IPS-NIHi7 (cell line): ENCODE measurements at regions not wholly inside any gene's neighbourhood (a gene's known extent, or its start where the extent isn't known, plus 50 kb on each side); places are given as distances from the start of the nearest gene placed in this dataset.
"Not testable (repeated sequence)": the region's sequence is repeated elsewhere in the genome, so short reads cannot be mapped to it uniquely, and the experiment has no call there.

ENCODE experiments used
- DNase-seq: peaks from one replicate; pipeline ENCODE4 v3.0.0; 2012; ENCODE audit warnings: mixed read lengths; ENCODE audit errors: extremely low spot score

DNA sequence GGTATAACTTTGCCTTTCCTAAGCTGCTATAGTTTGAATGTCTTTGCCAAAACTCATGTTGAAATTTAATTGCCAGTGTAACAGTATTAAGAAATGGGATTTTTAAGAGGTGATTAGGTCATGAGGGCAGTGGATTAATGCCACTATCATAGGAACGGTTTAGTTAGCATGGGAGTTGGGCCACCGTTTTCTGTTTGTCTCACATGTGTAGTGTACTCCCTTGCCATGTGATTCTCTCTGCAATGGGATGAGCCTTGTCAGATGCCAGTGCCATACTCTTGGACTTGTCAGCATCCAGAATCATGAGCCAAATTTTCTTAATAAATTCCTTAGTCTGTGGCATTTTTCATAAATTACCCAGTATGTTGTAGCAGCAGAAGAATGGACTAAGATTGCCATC is 388.9 kb upstream of the RGPD4 start:
- no peak for DNase-seq

DNA sequence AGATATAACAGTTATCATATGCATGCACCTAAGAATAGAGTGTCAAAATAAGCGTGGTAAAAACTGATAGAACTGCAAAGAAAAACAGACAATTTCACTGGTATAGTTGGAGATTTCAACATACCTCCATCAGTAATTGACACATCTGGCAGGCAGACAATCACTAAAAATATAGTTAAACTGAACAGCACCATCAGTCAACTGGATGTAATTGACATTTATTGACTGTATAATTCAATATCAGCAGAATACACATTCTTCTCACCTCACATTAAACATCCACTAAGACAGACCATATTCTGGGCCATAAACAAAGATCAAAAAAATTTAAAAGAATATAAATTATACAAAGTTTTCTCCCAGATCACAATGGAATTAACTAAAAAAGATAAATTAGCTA is 378.5 kb upstream of the RGPD4 start:
- DNase-seq = no peak

DNA sequence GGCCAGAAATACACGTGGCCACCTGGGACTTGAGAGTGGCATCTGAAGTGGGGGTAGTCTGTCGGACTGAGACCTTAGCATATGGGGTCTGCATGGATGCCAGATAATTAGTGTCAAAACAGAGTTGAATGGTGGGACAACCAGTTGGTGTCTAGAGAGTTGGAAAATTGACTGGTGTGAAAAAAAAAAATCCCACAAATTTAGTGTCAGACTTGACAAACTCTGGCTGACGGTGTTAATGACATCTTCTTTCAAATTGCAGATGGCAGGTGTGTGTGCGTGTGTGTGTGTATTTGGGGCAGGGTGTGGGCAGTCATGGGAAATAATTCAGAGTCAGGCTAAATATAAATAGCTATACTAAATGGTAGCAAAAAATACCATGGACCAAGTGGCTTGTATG is 365.4 kb upstream of the RGPD4 start:
- no peak for DNase-seq

DNA sequence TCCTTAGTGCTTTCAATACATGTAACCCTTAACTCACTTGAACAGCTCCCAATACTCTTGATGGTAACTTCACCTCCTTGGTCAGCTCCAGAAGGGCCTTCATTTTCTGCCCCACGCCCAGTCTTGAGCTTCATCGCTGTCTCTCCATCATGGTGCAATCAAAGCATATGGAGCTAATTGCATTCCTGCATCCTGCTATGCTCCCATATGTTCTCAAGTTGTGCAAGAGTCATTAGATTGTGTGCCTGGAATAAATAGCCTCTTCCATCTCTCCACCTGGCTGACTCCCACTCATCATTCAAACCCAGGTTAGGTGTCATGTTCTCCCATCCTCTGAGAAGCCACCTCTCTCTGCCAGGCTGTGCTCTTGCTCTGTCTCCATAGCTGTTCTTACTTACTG is 364.5 kb upstream of the RGPD4 start:
- DNase-seq = no peak

DNA sequence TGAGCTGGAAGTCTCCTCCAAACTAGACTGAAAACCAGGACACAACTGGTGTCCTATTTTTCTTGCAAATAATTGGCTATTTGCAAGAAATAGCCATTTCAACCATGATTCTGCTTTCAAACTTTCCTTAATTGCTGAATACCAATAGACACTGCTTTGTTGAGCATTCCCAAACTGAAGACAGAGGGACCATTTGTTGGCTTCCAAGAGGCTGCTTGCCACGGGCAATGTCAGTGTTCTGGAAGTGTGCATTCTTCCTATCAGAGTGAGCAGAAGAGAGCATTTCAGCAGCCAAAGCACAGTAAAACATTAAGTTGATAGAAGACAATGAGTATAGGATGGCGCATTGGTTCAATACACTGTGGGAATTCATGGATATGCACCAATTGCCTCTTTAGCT is 360.5 kb upstream of the RGPD4 start:
- DNase-seq = no peak

DNA sequence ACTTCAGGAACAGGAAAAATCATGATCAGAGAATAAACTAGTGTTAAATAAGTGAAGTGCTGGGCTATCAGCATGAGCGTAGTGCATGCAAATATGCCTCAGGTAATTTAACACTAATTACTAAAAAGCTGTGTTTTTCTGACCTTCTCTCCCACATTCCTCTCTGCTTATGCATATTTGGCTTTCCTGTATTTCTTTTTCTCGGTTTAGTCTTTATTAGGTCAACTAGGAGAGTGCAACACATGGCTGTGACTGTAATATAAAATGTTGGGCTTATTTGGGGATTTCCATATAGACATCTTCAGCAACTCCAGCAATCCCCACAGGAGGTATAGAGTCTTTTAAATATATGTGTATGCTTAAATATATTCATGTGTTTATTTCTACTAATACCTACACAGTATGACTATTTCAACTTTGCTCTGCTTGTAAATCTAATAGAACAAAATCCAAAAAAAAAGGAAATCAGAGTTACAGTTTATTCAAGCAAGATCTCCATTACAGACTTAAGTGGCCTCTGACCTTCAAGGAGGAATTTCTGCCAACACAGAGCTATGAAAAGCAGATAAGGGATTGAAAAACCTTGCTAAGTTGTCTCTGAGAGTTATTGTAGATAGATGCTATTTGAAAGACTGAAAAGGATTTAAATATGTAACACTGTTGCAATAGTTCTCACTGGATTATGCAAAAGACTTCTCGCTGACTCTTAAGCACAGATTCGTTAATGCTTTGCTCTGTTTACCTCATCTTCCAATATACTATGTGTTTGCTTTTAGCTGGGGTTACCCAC is 359.5 kb upstream of the RGPD4 start:
- no peak for DNase-seq

- no peak for DNase-seq
These were observed 357.2 kb upstream of the RGPD4 start for GRCh38 chr2:107469437-107469995.

DNA sequence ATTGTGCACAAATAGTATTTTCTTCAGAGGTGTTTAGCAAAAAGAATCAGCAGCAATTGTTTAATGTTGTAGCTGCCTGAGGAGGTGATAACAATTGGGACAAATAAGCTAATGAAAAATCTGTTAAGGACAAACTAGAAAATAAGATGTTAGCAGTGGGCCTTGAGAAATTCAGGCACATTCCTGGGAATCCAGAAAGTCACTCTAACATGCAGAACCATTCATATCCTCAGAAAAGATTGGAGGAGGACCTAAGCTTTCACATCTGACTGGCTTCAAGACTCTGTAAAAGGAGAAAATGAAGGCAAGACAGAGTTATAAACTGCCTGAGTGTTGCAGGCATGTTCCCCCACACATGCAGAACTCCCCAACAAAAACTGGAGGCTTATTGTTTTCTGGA is 353.5 kb upstream of the RGPD4 start:
- no peak for DNase-seq

- no peak for DNase-seq
These were observed 350.8 kb upstream of the RGPD4 start for GRCh38 chr2:107475859-107476258.

DNA sequence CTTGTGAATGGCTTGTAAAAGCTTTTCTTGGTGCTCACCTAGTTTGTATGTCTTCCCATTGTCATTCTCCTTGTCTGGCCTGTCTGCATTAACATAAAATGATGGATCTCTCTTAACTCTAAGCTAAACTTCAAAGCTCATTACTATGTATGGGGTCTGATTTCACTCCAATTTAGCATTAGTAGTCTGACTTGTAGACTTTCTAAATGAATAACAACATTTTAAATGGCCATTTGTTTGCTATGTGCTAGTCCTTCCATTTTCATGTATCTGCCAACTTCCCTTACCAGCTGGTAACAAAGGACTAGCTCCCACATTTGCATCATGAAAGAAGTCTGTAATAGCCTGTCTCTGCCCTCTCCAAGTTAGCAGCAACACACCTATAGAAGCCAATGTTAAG is 324.2 kb upstream of the RGPD4 start:
- DNase-seq = peak; percentile 16

GRCh38 chr2:107511970-107512789 is 314.5 kb upstream of the RGPD4 start:
- no peak for DNase-seq

DNA sequence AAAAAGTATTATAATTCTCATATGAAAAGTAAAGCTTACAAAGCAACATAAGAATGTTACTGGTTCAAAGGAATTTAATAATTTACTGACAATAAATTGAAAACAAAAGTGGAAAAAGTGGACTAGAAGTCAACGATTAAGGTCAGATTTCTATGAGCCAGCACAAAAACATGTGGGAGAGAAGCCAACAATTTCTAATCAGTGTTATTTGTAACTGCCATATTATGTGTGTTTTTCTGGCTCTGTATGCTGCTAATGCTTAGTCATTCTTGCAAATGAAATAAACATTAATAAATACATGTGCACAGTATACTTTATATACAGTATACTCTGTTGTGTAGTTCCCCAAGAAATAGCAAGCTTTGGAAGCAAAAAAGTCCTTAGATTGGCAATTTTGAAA is 301.3 kb upstream of the RGPD4 start:
- DNase-seq = no peak

DNA sequence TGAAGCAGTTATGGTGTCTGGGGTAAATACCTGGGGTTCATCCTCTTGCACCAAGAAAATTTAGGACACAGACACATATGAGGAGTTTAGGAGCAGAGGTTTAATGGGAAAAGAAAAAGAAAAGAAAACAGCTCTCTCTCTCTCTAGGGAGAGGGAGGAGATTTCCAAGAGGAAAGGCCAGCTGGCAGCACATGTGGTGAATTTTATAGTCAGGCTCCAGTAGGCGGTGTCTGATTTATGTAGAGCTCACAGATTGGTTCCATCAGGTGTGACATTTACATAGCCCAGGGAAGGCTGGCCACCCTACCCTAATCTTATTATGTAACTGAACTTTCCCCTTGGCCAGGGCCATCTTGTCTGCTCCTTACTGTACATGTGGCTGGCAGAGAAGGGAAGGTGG is 297.5 kb upstream of the RGPD4 start:
- DNase-seq = no peak

DNA sequence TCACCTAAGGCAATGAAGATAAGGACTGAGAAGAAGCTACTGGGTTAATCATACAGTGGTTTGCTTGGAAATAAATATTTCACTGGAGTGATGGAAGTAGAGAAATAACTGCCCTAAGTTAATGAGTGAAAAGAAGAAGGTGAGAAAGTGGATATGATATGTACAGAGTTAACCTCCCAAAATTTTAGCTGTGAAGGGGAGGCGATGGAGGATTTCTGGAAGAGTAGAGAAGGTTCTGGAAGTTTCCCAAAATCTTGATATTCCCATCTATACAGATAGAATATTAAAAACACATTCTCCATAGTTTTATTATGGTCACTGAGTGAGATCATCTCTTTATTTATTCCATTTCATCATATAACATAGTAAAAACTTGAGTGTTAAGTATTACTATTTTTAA is 296.6 kb upstream of the RGPD4 start:
- DNase-seq = no peak

DNA sequence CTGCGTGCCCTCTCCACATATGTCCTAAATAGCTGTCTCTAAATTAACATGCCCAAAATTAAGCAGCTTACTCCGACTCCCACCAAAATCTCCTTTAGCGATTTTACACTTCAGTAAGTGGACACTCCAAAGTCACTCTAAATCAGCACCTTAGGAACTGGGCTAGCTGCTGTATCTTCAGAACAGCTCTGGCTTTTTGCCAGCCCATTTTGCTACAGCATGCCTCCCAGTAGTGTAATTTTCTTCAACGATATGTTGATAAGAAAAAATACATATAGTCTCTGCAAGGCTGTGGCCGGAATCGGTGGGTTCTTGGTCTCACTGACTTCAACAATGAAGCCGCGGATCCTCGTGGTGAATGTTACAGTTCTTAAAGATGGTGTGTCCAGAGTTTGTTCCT is 291.8 kb upstream of the RGPD4 start:
- DNase-seq = no peak

- not testable (repeated sequence) for DNase-seq
These were observed 290.6 kb upstream of the RGPD4 start for GRCh38 chr2:107535905-107536689.

DNA sequence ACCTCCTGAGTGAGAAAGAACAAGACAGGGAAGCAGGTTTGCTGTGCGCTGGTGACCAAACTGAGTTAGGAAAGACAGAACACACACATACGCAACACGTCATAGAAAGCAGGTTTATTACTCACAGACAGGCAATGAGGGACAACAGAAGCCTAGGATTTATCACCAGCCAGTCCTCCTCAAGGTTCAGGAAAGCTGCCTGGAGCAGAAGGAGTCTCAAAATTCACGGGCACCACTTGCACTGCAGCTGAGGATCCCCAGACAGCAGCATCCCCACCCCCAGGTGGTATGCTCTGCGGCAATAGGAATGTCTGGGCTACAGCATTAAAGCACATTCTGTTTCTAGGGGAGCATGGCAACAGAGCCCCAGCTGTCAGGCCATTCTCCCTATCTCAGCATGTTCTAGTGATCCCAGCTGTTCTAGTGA is 284.4 kb upstream of the RGPD4 start:
- no peak for DNase-seq

- DNase-seq = no peak
These were observed 282.9 kb upstream of the RGPD4 start for GRCh38 chr2:107543793-107544192.

- DNase-seq = no peak
These were observed 281.6 kb upstream of the RGPD4 start for GRCh38 chr2:107545066-107545465.

DNA sequence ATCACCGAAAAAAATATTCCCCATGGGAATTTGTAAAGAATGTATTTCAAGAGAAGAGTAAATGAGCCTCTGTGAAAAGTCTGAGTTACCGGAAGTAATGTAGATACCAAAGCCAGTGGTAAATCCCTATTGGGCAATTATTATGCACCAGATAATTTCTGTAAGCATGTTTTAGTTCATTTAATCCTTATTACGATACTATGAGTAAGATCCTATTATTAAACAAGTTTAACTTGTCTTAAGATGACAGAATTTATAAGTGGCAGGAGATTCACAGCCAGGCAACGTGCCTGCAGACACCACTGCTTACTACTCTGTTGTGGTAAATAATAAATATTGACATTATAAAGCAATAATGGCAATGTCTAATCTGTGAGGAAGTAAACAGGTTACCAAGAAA is 280.8 kb upstream of the RGPD4 start:
- no peak for DNase-seq

DNA sequence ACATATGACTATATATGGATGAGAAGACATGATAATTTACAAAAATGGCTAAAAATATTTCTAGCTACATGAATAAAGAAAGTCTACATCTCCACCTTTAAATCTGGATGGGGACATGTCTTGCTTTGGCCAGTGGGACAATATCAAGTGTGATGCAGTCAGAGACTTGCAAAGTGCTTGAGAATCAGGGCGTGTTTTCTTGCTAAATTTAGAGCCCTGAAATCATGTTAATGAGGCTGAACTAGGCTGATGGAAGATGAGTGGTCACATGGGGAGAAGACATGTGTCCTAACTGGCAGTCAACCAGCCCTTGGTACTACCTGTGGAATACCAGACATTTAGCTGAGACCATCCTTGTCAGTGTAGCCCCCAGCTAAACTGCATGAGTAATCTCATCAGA is 278.5 kb upstream of the RGPD4 start:
- DNase-seq = no peak

DNA sequence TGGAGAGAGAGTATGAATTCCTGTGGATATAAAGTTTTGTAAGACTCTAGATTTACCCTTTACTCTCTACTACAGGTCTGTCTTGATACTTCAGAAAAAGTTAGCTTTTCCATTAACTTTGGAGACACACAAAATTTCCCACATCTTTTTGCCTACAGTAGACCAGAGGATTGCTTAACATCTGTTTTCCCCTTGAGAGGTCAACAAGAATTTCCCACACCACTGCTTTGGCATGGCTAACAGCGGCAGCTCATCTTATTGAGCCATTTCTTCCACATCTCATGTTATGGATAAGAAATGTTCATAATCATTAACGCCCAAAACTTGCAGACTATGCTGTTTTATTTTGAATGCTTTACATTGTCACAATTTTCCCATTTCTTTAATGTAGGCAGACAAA is 273.6 kb upstream of the RGPD4 start:
- DNase-seq = no peak
